Endothelial cell of umbilical vein (primary cell): ENCODE measurements at regions not wholly inside any gene's neighbourhood (a gene's known extent, or its start where the extent isn't known, plus 50 kb on each side); places are given as distances from the start of the nearest gene placed in this dataset.

Source experiments
- BruUV-seq: library from RNA; stranded (reverse); fragments of 400-500 nt; replicated peaks from 2 replicates; lab custom pipeline; 2021; lab: Mats Ljungman, UMichigan
- CTCF ChIA-PET: fragments of 300-600, 350-600 bp; sonication (Branson Sonifier 250); formaldehyde crosslinking; loops from one replicate; lab custom pipeline; 2021; ENCODE audit warnings: antibody characterized with exemption, inconsistent platforms; lab: Charles Lee
- POLR2A ChIA-PET: fragments of 300-600, 350-600 bp; sonication (Branson Sonifier 250); formaldehyde crosslinking; loops from one replicate; lab custom pipeline; 2021; ENCODE audit warnings: antibody characterized with exemption, inconsistent platforms; lab: Charles Lee
- DNase-seq: peaks from one replicate; pipeline ENCODE4 v3.0.0-alpha.2; 2011; ENCODE audit warnings: low read depth, low spot score
- FAIRE-seq: peaks from 2 replicates; lab custom pipeline; 2011; peaks lifted over from hg19 to GRCh38; lab: Jason Lieb, UNC
- H2AFZ ChIP-seq: 2 replicates; pipeline ENCODE4 v1.6.0; 2012; ENCODE audit warnings: low read depth, low read length, control low read depth, inconsistent platforms
- H3K27ac ChIP-seq: 2 replicates; pipeline ENCODE4 v1.5.1; 2011; ENCODE audit warnings: low read depth, mild to moderate bottlenecking, control low read depth, low read length, moderate library complexity; ENCODE audit not compliant: insufficient read depth
- H3K27me3 ChIP-seq, 2 experiments: 2 replicates each; pipeline versions ENCODE4 v1.6.0 to v1.6.1; 2011; ENCODE audit warnings: low read length in 2 of 2, mixed read lengths in 1 of 2; ENCODE audit not compliant: control insufficient read depth in 2 of 2, insufficient read depth in 2 of 2
- H3K36me3 ChIP-seq, 2 experiments: 2 replicates in 1 of 2; 3 replicates in 1 of 2; pipeline ENCODE4 v1.5.1; 2011; ENCODE audit warnings: low read length in 2 of 2, mild to moderate bottlenecking in 1 of 2, moderate library complexity in 1 of 2; ENCODE audit not compliant: control insufficient read depth in 2 of 2, insufficient read depth in 2 of 2; ENCODE audit errors: extremely low read depth in 1 of 2
- H3K4me1 ChIP-seq: 3 replicates; pipeline ENCODE4 v1.5.1; 2011; ENCODE audit warnings: mild to moderate bottlenecking, low read length; ENCODE audit not compliant: control insufficient read depth, insufficient read depth; ENCODE audit errors: extremely low read depth
- H3K4me2 ChIP-seq: 2 replicates; pipeline ENCODE4 v1.6.1; 2011; ENCODE audit warnings: low read length, control low read depth, mixed read lengths; ENCODE audit not compliant: insufficient read depth
- H3K4me3 ChIP-seq, 3 experiments: fragments of 200-600 bp in 1 of 3; sonication (generic), shearing (Covaris generic) in 1 of 3; replicated peaks in 1 of 3; 2 replicates each; pipeline ENCODE4 v1.5.1; 2011 to 2016; ENCODE audit warnings: control low read depth in 3 of 3, low read length in 3 of 3, mild to moderate bottlenecking in 2 of 3, inconsistent platforms in 1 of 3, low read depth in 1 of 3, moderate library complexity in 1 of 3; ENCODE audit not compliant: insufficient read depth in 1 of 3
- H3K79me2 ChIP-seq: 2 replicates; pipeline ENCODE4 v1.6.0; 2012; ENCODE audit warnings: low read length, inconsistent platforms; ENCODE audit not compliant: control insufficient read depth, insufficient read depth
- H3K9ac ChIP-seq: replicated peaks from 2 replicates; pipeline ENCODE3; 2011; ENCODE audit warnings: low read length, control low read depth; ENCODE audit not compliant: insufficient read depth; ENCODE audit errors: extremely low read depth
- H3K9me1 ChIP-seq: replicated peaks from 3 replicates; pipeline ENCODE4 v1.6.0; 2011; ENCODE audit warnings: mild to moderate bottlenecking, low read length; ENCODE audit not compliant: control insufficient read depth, insufficient read depth; ENCODE audit errors: extremely low read depth
- H3K9me3 ChIP-seq: replicated peaks from 2 replicates; pipeline ENCODE4 v1.5.1; 2012; ENCODE audit warnings: low read length, inconsistent platforms; ENCODE audit not compliant: control insufficient read depth, insufficient read depth
- H4K20me1 ChIP-seq: replicated peaks from 2 replicates; pipeline ENCODE3; 2011; ENCODE audit warnings: mild to moderate bottlenecking, low read length; ENCODE audit not compliant: control insufficient read depth, insufficient read depth; ENCODE audit errors: extremely low read depth
- EZH2 ChIP-seq: IDR thresholded peaks from 2 replicates; pipeline ENCODE4 v1.6.1; 2012; ENCODE audit warnings: borderline replicate concordance, low read depth, mild to moderate bottlenecking, moderate library complexity, low read length, inconsistent platforms; ENCODE audit not compliant: severe bottlenecking
- FOS ChIP-seq: IDR thresholded peaks from 2 replicates; pipeline ENCODE4 v1.6.1; 2011; ENCODE audit warnings: mild to moderate bottlenecking, low read length, moderate library complexity, borderline replicate concordance; ENCODE audit not compliant: insufficient read depth
- GATA2 ChIP-seq: IDR thresholded peaks from 2 replicates; pipeline ENCODE4 v1.7.0; 2011; ENCODE audit warnings: low read depth, mild to moderate bottlenecking, moderate library complexity, mixed read lengths, low read length; ENCODE audit not compliant: insufficient read length, insufficient read depth
- JUN ChIP-seq: IDR thresholded peaks from 2 replicates; pipeline ENCODE4 v1.6.1; 2011; ENCODE audit warnings: borderline replicate concordance, low read depth; ENCODE audit not compliant: insufficient read length, insufficient read depth
- MYC ChIP-seq: IDR thresholded peaks from one replicate; pipeline ENCODE4 v1.6.1; 2011; ENCODE audit warnings: mild to moderate bottlenecking, low read depth, low read length
- POLR2A ChIP-seq: IDR thresholded peaks from 2 replicates; pipeline ENCODE4 v1.6.1; 2012; ENCODE audit warnings: low read depth, mild to moderate bottlenecking, control low read depth, low read length
- POLR2AphosphoS5 ChIP-seq: IDR thresholded peaks from 2 replicates; pipeline ENCODE4 v1.6.1; 2012; ENCODE audit warnings: low read depth, mild to moderate bottlenecking, control low read depth, low read length, moderate library complexity; ENCODE audit not compliant: insufficient read depth
- dilution Hi-C: fragments of 300-500 bp; cut with MboI; formaldehyde crosslinking; loops from one replicate; pipeline ENCODE4 v1.15.0; 2019; ENCODE audit warnings: low sequenced_read_pairs; ENCODE audit not compliant: extremely low pct_ligation_motif_present
- intact Hi-C: fragments of 100-400 bp; cut with micrococcal nuclease; formaldehyde crosslinking; loops from one replicate; pipeline ENCODE4 v1.10.0; 2022
- TF ChIP-seq, protein P1 (sequence below), 2 donors: IDR thresholded peaks; 1 replicate in 1 of 2; 2 replicates in 1 of 2; pipeline ENCODE4 v1.5.1; 2011; ENCODE audit warnings: low read length in 2 of 2, mild to moderate bottlenecking in 2 of 2, moderate library complexity in 2 of 2, control low read depth in 1 of 2, inconsistent platforms in 1 of 2, low read depth in 1 of 2; ENCODE audit not compliant: insufficient read depth in 1 of 2; ENCODE audit errors: extremely low read depth in 1 of 2
- TF ChIP-seq, protein P2 (sequence below): IDR thresholded peaks from 2 replicates; pipeline ENCODE4 v1.6.1; 2011; ENCODE audit not compliant: insufficient read depth, insufficient read length

DNA sequence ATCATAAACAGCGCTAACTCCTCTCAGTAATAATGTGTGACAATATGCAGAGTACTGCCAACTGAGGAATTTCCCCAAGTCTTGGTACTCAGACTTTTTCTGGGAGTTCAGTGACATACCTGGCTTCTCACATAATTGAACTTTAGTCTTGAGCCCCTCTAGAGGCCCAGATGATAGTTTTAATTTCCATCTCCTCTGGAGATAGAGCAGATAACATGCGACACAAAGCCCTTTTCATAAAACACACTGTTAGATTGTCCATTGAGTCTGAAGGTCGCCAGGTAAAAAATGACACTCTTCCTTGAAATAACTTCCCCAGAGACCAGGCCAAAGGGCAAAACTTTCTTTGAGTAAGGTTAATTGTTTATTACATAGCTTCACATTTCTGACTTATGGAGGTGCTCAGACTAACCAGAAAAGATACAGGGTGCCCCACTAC, 476.0 kb downstream of the RASEF start:
- POLR2A ChIA-PET: no interaction called here
- Histone ChIP-seq H3K4me1 (no peaks in the 10 kb centered on the region), H3K9me1 (no peaks in the 10 kb centered on the region), H2AFZ (no peak overlapping the region), H3K27me3 (no peaks in the 10 kb centered on the region), H3K4me2 (no peak overlapping the region), H4K20me1 (no peaks in the 10 kb centered on the region), H3K9me3 (peaks cover under 1% of the 10 kb centered on the region), H3K27ac (no peak overlapping the region), H3K36me3 (no peaks in the 10 kb centered on the region), H3K4me3 (no peak overlapping the region), H3K79me2 (no peaks in the 10 kb centered on the region), H3K9ac (no peak overlapping the region)
- TF ChIP-seq JUN: no peak
- TF ChIP-seq EZH2: no peak
- no peak for TF ChIP-seq POLR2A
- TF ChIP-seq MYC: no peak
- TF ChIP-seq, protein P1, sequence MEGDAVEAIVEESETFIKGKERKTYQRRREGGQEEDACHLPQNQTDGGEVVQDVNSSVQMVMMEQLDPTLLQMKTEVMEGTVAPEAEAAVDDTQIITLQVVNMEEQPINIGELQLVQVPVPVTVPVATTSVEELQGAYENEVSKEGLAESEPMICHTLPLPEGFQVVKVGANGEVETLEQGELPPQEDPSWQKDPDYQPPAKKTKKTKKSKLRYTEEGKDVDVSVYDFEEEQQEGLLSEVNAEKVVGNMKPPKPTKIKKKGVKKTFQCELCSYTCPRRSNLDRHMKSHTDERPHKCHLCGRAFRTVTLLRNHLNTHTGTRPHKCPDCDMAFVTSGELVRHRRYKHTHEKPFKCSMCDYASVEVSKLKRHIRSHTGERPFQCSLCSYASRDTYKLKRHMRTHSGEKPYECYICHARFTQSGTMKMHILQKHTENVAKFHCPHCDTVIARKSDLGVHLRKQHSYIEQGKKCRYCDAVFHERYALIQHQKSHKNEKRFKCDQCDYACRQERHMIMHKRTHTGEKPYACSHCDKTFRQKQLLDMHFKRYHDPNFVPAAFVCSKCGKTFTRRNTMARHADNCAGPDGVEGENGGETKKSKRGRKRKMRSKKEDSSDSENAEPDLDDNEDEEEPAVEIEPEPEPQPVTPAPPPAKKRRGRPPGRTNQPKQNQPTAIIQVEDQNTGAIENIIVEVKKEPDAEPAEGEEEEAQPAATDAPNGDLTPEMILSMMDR (IDR thresholded peaks at IDR 0.05; ENCODE audit: extremely low read depth in 1 of 2, insufficient read depth in 1 of 2, low read depth in 1 of 2, low read length in 2 of 2): no peak
- no peak for TF ChIP-seq FOS
- TF ChIP-seq, protein P2, sequence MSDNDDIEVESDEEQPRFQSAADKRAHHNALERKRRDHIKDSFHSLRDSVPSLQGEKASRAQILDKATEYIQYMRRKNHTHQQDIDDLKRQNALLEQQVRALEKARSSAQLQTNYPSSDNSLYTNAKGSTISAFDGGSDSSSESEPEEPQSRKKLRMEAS: no peak
- no peak for TF ChIP-seq GATA2
- TF ChIP-seq POLR2AphosphoS5: no peak
- dilution Hi-C loops: no loop called here
- CTCF ChIA-PET: no interaction called here
- DNase-seq (no peak), FAIRE-seq (no peak)
- no TSS peak for BruUV-seq
- intact Hi-C loops: no loop called here
